ENCODE measurements at regions not wholly inside any gene's neighbourhood (a gene's known extent, or its start where the extent isn't known, plus 50 kb on each side); places are given as distances from the start of the nearest gene placed in this dataset.
A peak's percentile ranks its signal among the peaks of the same experiment; 100 is the strongest.

GRCh38 chr18:73245345-73245744, 377.6 kb upstream of the NETO1 start:
- Mint-ChIP-seq H3K27me3 (ENCODE audit: insufficient read depth, low read depth, poor library complexity) (no peaks in the 10 kb centered on the region), H3K27ac (peak overlapping the region; percentile 95), H3K4me3 (peak overlapping the region; percentile 30; the same call in 2 of the 3 replicates), H3K9me3 (peaks cover 14% of the 10 kb centered on the region), H3K4me1 (peaks cover 50% of the 10 kb centered on the region), H3K36me3 (ENCODE audit: low read depth) (peaks cover 46% of the 10 kb centered on the region)
- ATAC-seq (peak; percentile 87), DNase-seq (ENCODE audit: low spot score) (peak; percentile 83)
- H2AFZ ChIP-seq, result no peak overlapping the region
- H3K36me3 ChIP-seq (ENCODE audit: insufficient read depth), result no peaks in the 10 kb centered on the region
- H3K4me1 ChIP-seq (ENCODE audit: insufficient read depth), result peaks cover 18% of the 10 kb centered on the region
- H3K27ac ChIP-seq (ENCODE audit: low read depth), result peak overlapping the region; percentile 84
- no peaks in the 10 kb centered on the region for H3F3A ChIP-seq (replicated peaks; ENCODE audit: low read depth)
- H3K4me2 ChIP-seq, result peak overlapping the region; percentile 48
- H3K4me3 ChIP-seq, result peak overlapping the region; percentile 5; the same call in 1 of the 2 replicates
- 0 out of 2 replicates have a peak, but pooled peaks cover 3% of the 10 kb centered on the region for H3K9me2 ChIP-seq (ENCODE audit: insufficient read depth)
- no peaks in the 10 kb centered on the region for H3K79me2 ChIP-seq (replicated peaks; ENCODE audit: insufficient read depth)
- no peaks in the 10 kb centered on the region for H4K20me1 ChIP-seq (replicated peaks; ENCODE audit: insufficient read depth)
- no peaks in the 10 kb centered on the region for H3K27me3 ChIP-seq (ENCODE audit: insufficient read depth)
- TF ChIP-seq CTCF (conservative IDR thresholded peaks at IDR 0.05; ENCODE audit: low read depth in 2 of 2) (no peak), POLR2AphosphoS5 (IDR thresholded peaks at IDR 0.05; ENCODE audit: low read depth) (no peak), EZH2 (IDR thresholded peaks at IDR 0.05; ENCODE audit: low read depth, unreplicated experiment) (no peak), ZNF331 (CRISPR knock-in tag; IDR thresholded peaks at IDR 0.05; ENCODE audit: low read depth) (no peak), ZNF114 (CRISPR knock-in tag; IDR thresholded peaks at IDR 0.05) (no peak), NANOG (IDR thresholded peaks at IDR 0.05; ENCODE audit: borderline replicate concordance) (peak; percentile 41; the same call in 1 of the 2 replicates)

GRCh38 chr18:73244401-73244800, 376.6 kb upstream of the NETO1 start:
- H3K4me3 ChIP-seq, result no peak overlapping the region

More at GRCh38 chr18:73244401-73244800, 376.6 kb upstream of the NETO1 start:
- no peaks in the 10 kb centered on the region for H3F3A ChIP-seq (replicated peaks; ENCODE audit: low read depth)
- H3K27ac ChIP-seq (ENCODE audit: low read depth), result peak overlapping the region; percentile 65
- TF ChIP-seq NANOG (IDR thresholded peaks at IDR 0.05; ENCODE audit: borderline replicate concordance), result no peak
- TF ChIP-seq ZNF114 (CRISPR knock-in tag; IDR thresholded peaks at IDR 0.05), result no peak
- no peak for TF ChIP-seq JUNB (IDR thresholded peaks at IDR 0.05; ENCODE audit: unreplicated experiment)
- TF ChIP-seq CTCF (conservative IDR thresholded peaks at IDR 0.05; ENCODE audit: low read depth in 2 of 2), result no peak
- TF ChIP-seq STAT1 (IDR thresholded peaks at IDR 0.05; ENCODE audit: unreplicated experiment), result no peak
- no peak for TF ChIP-seq CREB1 (CRISPR knock-in tag; IDR thresholded peaks at IDR 0.05; ENCODE audit: low read depth)
- TF ChIP-seq POLR2AphosphoS5 (IDR thresholded peaks at IDR 0.05; ENCODE audit: low read depth), result no peak
- H3K79me2 ChIP-seq (replicated peaks; ENCODE audit: insufficient read depth), result no peaks in the 10 kb centered on the region
- peaks cover 14% of the 10 kb centered on the region for H3K9me3 Mint-ChIP-seq
- H3K27me3 Mint-ChIP-seq (ENCODE audit: insufficient read depth, low read depth, poor library complexity), result no peaks in the 10 kb centered on the region
- H3K36me3 ChIP-seq (ENCODE audit: insufficient read depth), result no peaks in the 10 kb centered on the region
- H3K4me1 ChIP-seq (ENCODE audit: insufficient read depth), result peaks cover 18% of the 10 kb centered on the region
- H3K9me2 ChIP-seq (ENCODE audit: insufficient read depth), result 0 out of 2 replicates have a peak, but pooled peaks cover 3% of the 10 kb centered on the region
- ATAC-seq, result no peak
- H3K4me2 ChIP-seq, result no peak overlapping the region
- H4K20me1 ChIP-seq (replicated peaks; ENCODE audit: insufficient read depth), result no peaks in the 10 kb centered on the region
- H3K36me3 Mint-ChIP-seq (ENCODE audit: low read depth), result peaks cover 42% of the 10 kb centered on the region
- DNase-seq (ENCODE audit: low spot score), result no peak
- H2AFZ ChIP-seq, result no peak overlapping the region
- H3K4me1 Mint-ChIP-seq, result peaks cover 57% of the 10 kb centered on the region
- H3K4me3 Mint-ChIP-seq, result no peak overlapping the region
- no peaks in the 10 kb centered on the region for H3K27me3 ChIP-seq (ENCODE audit: insufficient read depth)
- H3K27ac Mint-ChIP-seq, result no peak overlapping the region

Data from GM23338 (cell line).